Upper lobe of right lung (tissue), 1 donor: ENCODE measurements at regions not wholly inside any gene's neighbourhood (a gene's known extent, or its start where the extent isn't known, plus 50 kb on each side); places are given as distances from the start of the nearest gene placed in this dataset.
A peak's percentile ranks its signal among the peaks of the same experiment; 100 is the strongest.

ENCODE experiments used
- ATAC-seq: fragments of 200-7000 bp; cut with Tn5 transposase; one replicate; pipeline ENCODE4 v1.9.1; 2020; ENCODE audit warnings: mild to moderate bottlenecking, moderate library complexity
- DNase-seq: peaks from one replicate; pipeline ENCODE4 v3.0.0-alpha.2; 2020
- H3K27ac ChIP-seq: fragments of 200-600 bp; one replicate; pipeline ENCODE4 v1.8.0; 2022
- H3K27me3 ChIP-seq: fragments of 200-600 bp; one replicate; pipeline ENCODE4 v1.8.0; 2022; ENCODE audit warnings: mild to moderate bottlenecking
- H3K36me3 ChIP-seq: fragments of 200-600 bp; one replicate; pipeline ENCODE4 v1.8.0; 2022
- H3K4me1 ChIP-seq: fragments of 200-600 bp; one replicate; pipeline ENCODE4 v1.8.0; 2022
- H3K4me3 ChIP-seq: fragments of 200-600 bp; one replicate; pipeline ENCODE4 v1.8.0; 2022; ENCODE audit warnings: mild to moderate bottlenecking
- H3K9me3 ChIP-seq: fragments of 200-600 bp; one replicate; pipeline ENCODE4 v1.8.0; 2022
- CTCF ChIP-seq: fragments of 200-600 bp; IDR thresholded peaks from one replicate; pipeline ENCODE4 v1.8.0; 2022; ENCODE audit warnings: antibody characterized with exemption
- intact Hi-C: fragments of 100-400 bp; cut with DNase I; formaldehyde crosslinking; loops from one replicate; pipeline ENCODE4 v1.11.0; 2022
- donor health status: DM: no; HTN: yes; CAD: no; lungs with severe emphysema.

GRCh38 chr11:119880143-119880542, 151.1 kb upstream of the NECTIN1 start:
- no peaks in the 10 kb centered on the region for H3K4me1 ChIP-seq
- no peak for TF ChIP-seq CTCF
- DNase-seq, result peak; percentile 38
- no peaks in the 10 kb centered on the region for H3K9me3 ChIP-seq
- intact Hi-C loops, result no loop called here
- no peak overlapping the region for H3K4me3 ChIP-seq
- no peaks in the 10 kb centered on the region for H3K36me3 ChIP-seq
- ATAC-seq, result no peak
- H3K27me3 ChIP-seq, result peaks cover 6% of the 10 kb centered on the region
- H3K27ac ChIP-seq, result no peak overlapping the region

- Histone ChIP-seq H3K4me3 (no peak overlapping the region), H3K27me3 (peaks cover 6% of the 10 kb centered on the region), H3K4me1 (no peaks in the 10 kb centered on the region), H3K36me3 (no peaks in the 10 kb centered on the region), H3K9me3 (no peaks in the 10 kb centered on the region), H3K27ac (no peak overlapping the region)
- DNase-seq (no peak), ATAC-seq (no peak)
- TF ChIP-seq CTCF, result no peak
- intact Hi-C loops, result no loop called here
Measured at GRCh38 chr11:119878990-119879389, 150.0 kb upstream of the NECTIN1 start.

- peak; percentile 33 for DNase-seq
- Histone ChIP-seq H3K4me3 (no peak overlapping the region), H3K27me3 (peaks cover 6% of the 10 kb centered on the region)
Measured at GRCh38 chr11:119876841-119877240, 147.8 kb upstream of the NECTIN1 start.

GRCh38 chr11:119875841-119876600, 147.0 kb upstream of the NECTIN1 start:
- intact Hi-C loops, result no loop called here
- H3K4me3 ChIP-seq, result no peak overlapping the region
- peaks cover 13% of the 10 kb centered on the region for H3K27me3 ChIP-seq
- H3K4me1 ChIP-seq, result no peaks in the 10 kb centered on the region
- no peak overlapping the region for H3K27ac ChIP-seq
- no peaks in the 10 kb centered on the region for H3K36me3 ChIP-seq
- DNase-seq (peak; percentile 56), ATAC-seq (no peak)
- no peaks in the 10 kb centered on the region for H3K9me3 ChIP-seq
- no peak for TF ChIP-seq CTCF

More at GRCh38 chr11:119876841-119877240, 147.8 kb upstream of the NECTIN1 start:
- intact Hi-C loops, result no loop called here
- no peaks in the 10 kb centered on the region for H3K4me1 ChIP-seq
- no peak for TF ChIP-seq CTCF
- no peak overlapping the region for H3K27ac ChIP-seq
- no peaks in the 10 kb centered on the region for H3K36me3 ChIP-seq
- no peaks in the 10 kb centered on the region for H3K9me3 ChIP-seq
- ATAC-seq, result no peak

- TF ChIP-seq CTCF, result no peak
- no peak for ATAC-seq
- intact Hi-C loops, result no loop called here
Measured at GRCh38 chr11:119874660-119875238, 145.7 kb upstream of the NECTIN1 start.

More at GRCh38 chr11:119874660-119875238, 145.7 kb upstream of the NECTIN1 start:
- Histone ChIP-seq H3K4me3 (no peak overlapping the region), H3K27me3 (peaks cover 17% of the 10 kb centered on the region), H3K9me3 (no peaks in the 10 kb centered on the region), H3K4me1 (no peaks in the 10 kb centered on the region), H3K36me3 (no peaks in the 10 kb centered on the region), H3K27ac (no peak overlapping the region)
- peak; percentile 16 for DNase-seq
